MCF 10A (cell line): ENCODE measurements at regions not wholly inside any gene's neighbourhood (a gene's known extent, or its start where the extent isn't known, plus 50 kb on each side); places are given as distances from the start of the nearest gene placed in this dataset.

Experiments
- BruUV-seq: library from RNA; stranded (reverse); fragments of 400-500 nt; replicated peaks from 2 replicates; lab custom pipeline; 2021; lab: Mats Ljungman, UMichigan
- CTCF ChIA-PET: fragments of 300-600 bp; sonication (Branson Sonifier 250); formaldehyde crosslinking; extraction: SDS; loops from one replicate; lab custom pipeline; 2021; ENCODE audit warnings: antibody characterized with exemption, inconsistent platforms; lab: Yijun Ruan, JAX
- POLR2A ChIA-PET: fragments of 300-600, 350-650 bp; sonication (Branson Sonifier 250); formaldehyde crosslinking; extraction: SDS; loops from one replicate; lab custom pipeline; 2020; ENCODE audit warnings: antibody characterized with exemption, inconsistent platforms; lab: Yijun Ruan, JAX
- DNase-seq: peaks from one replicate; pipeline ENCODE4 v3.0.0-alpha.2; 2018; ENCODE audit not compliant: unreplicated experiment
- H3K27ac Mint-ChIP-seq: one replicate; pipeline ENCODE4 v1.8.0; 2022; ENCODE audit warnings: mild to moderate bottlenecking, low read depth, mixed read lengths; ENCODE audit not compliant: unreplicated experiment
- H3K27me3 Mint-ChIP-seq: one replicate; pipeline ENCODE4 v1.8.0; 2022; ENCODE audit warnings: mixed read lengths; ENCODE audit not compliant: insufficient read depth, unreplicated experiment
- H3K36me3 Mint-ChIP-seq: one replicate; pipeline ENCODE4 v1.8.0; 2022; ENCODE audit warnings: mild to moderate bottlenecking, moderate library complexity, mixed read lengths; ENCODE audit not compliant: insufficient read depth, unreplicated experiment
- H3K4me1 Mint-ChIP-seq: one replicate; pipeline ENCODE4 v1.8.0; 2022; ENCODE audit warnings: mixed read lengths; ENCODE audit not compliant: insufficient read depth, unreplicated experiment
- H3K4me3 Mint-ChIP-seq: one replicate; pipeline ENCODE4 v1.8.0; 2022; ENCODE audit warnings: mild to moderate bottlenecking, moderate library complexity, mixed read lengths; ENCODE audit not compliant: unreplicated experiment
- H3K9me3 Mint-ChIP-seq: one replicate; pipeline ENCODE4 v1.8.0; 2022; ENCODE audit warnings: mixed read lengths; ENCODE audit not compliant: unreplicated experiment
- intact Hi-C: fragments of 100-400 bp; cut with micrococcal nuclease; formaldehyde crosslinking; loops from 2 replicates; pipeline ENCODE4 v1.14.1; 2022
- TF ChIP-seq, protein P1 (sequence below): fragments of 200-600 bp; IDR thresholded peaks from one replicate; pipeline ENCODE4 v1.8.0; 2022; ENCODE audit warnings: antibody characterized with exemption, mild to moderate bottlenecking; ENCODE audit not compliant: unreplicated experiment

DNA sequence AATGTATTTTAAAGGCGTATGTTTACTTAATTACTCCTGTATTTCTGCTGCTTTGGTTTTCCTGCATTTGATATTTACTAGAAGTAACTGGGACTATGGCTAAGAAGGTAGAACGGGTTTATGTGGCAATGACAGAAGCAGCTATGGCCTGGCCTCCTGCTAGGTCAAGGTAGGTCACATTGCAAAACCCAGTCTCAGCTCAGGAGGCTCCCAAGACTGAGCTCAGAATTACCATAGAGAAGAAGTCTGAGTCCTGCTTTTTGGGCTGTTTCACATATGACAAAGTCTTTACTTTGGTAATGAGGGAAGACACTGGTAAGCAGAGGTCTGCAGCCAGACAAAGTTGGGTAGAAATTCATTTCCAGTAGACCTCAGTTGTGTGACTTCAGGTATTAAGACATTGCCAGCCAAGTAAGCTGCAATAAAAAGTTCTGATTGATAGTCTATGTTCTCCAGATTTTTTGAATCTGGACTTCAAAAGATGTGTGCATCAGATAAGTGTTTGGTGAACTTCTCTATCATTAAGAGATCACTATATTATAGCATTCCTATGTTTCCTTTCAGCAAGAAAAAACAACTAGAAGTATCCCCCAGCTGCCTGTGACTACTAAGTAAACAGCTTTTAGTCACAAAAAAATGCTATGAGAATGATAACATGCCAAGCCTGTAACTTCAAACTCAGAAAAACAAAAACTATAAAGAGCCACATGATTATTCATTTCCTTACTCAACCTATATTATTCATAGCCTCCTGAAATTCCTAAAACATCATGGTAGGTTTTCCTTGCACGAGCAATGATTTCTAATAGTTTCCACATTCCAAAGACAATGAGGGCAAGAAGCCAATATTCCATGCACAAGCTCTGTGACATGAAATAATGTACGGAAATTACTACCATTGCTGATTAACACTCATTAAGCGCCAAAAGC is 312.3 kb downstream of the HAO1 start:
- intact Hi-C loops: no loop called here
- CTCF ChIA-PET: interaction anchor here (0.6 to 0.9 kb wide), 5 partner anchors 41 to 1440 kb away, joined by 3 to 4 read pairs (median 3); no protein-coding TSS in a partner anchor
- no peak overlapping the region for H3K4me3 Mint-ChIP-seq

DNA sequence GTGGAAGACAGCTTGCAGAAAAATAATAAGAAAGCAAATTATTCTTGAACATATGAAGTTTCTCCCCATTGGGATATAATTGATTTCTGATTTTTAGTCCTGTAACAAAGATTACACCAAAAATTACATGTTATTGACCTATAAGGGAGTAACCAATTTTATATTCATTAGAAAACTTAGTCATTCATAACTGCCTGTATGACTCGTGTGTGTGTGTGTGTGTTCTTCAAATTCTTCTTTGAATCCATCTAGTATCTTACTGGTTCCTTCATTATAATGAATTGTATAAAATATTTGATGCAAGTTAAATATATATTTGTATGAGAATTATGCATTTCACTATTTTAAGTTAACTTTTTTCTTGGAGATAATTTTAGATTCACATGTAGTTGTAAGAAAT is 310.4 kb downstream of the HAO1 start:
- no peaks in the 10 kb centered on the region for H3K36me3 Mint-ChIP-seq
- BruUV-seq: no TSS peak
- peaks cover 19% of the 10 kb centered on the region for H3K4me1 Mint-ChIP-seq
- ChIA-PET CTCF (interaction anchor here (0.9 kb wide), 1 partner anchor 229 kb away, joined by 4 read pairs; no protein-coding TSS in a partner anchor), POLR2A (interaction anchor here (1.1 kb wide), 1 partner anchor 28 kb away, joined by 4 read pairs; no protein-coding TSS in a partner anchor)
- DNase-seq: no peak
- no peaks in the 10 kb centered on the region for H3K27me3 Mint-ChIP-seq
- intact Hi-C loops: no loop called here
- H3K4me3 Mint-ChIP-seq: no peak overlapping the region
- no peaks in the 10 kb centered on the region for H3K9me3 Mint-ChIP-seq
- H3K27ac Mint-ChIP-seq: no peak overlapping the region
- TF ChIP-seq, protein P1, sequence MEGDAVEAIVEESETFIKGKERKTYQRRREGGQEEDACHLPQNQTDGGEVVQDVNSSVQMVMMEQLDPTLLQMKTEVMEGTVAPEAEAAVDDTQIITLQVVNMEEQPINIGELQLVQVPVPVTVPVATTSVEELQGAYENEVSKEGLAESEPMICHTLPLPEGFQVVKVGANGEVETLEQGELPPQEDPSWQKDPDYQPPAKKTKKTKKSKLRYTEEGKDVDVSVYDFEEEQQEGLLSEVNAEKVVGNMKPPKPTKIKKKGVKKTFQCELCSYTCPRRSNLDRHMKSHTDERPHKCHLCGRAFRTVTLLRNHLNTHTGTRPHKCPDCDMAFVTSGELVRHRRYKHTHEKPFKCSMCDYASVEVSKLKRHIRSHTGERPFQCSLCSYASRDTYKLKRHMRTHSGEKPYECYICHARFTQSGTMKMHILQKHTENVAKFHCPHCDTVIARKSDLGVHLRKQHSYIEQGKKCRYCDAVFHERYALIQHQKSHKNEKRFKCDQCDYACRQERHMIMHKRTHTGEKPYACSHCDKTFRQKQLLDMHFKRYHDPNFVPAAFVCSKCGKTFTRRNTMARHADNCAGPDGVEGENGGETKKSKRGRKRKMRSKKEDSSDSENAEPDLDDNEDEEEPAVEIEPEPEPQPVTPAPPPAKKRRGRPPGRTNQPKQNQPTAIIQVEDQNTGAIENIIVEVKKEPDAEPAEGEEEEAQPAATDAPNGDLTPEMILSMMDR: no peak

More for the DNA sequence above, 312.3 kb downstream of the HAO1 start:
- TF ChIP-seq, protein P1: no peak
- Mint-ChIP-seq H3K27ac (no peak overlapping the region), H3K27me3 (no peaks in the 10 kb centered on the region), H3K9me3 (no peaks in the 10 kb centered on the region), H3K4me1 (peaks cover 21% of the 10 kb centered on the region), H3K36me3 (no peaks in the 10 kb centered on the region)
- no TSS peak for BruUV-seq
- peak; percentile 63 for DNase-seq
- POLR2A ChIA-PET: interaction anchor here (0.7 to 1.5 kb wide), 8 partner anchors 9 to 217 kb away, joined by 3 to 5 read pairs (median 4); no protein-coding TSS in a partner anchor

- Mint-ChIP-seq H3K36me3 (no peaks in the 10 kb centered on the region), H3K9me3 (no peaks in the 10 kb centered on the region), H3K27me3 (no peaks in the 10 kb centered on the region), H3K27ac (no peak overlapping the region), H3K4me3 (no peak overlapping the region), H3K4me1 (peaks cover 6% of the 10 kb centered on the region)
- POLR2A ChIA-PET: interaction anchor here (1.7 kb wide), 1 partner anchor 9 kb away, joined by 5 read pairs; no protein-coding TSS in a partner anchor
- CTCF ChIA-PET: no interaction called here
- TF ChIP-seq, protein P1: no peak
- BruUV-seq: no TSS peak
- DNase-seq: no peak
- intact Hi-C loops: no loop called here
Observed at GRCh38 chr20:7637184-7637583, 303.1 kb downstream of the HAO1 start.
